OCI-LY3 (cell line): ENCODE measurements at regions not wholly inside any gene's neighbourhood (a gene's known extent, or its start where the extent isn't known, plus 50 kb on each side); places are given as distances from the start of the nearest gene placed in this dataset.

Experiments
- EZH2phosphoT487 ChIP-seq: fragments of 200-600 bp; shearing (Covaris generic); IDR thresholded peaks from 2 replicates; pipeline ENCODE4 v1.6.1; 2018; ENCODE audit warnings: antibody characterized with exemption, mixed run types, low read depth
- TF ChIP-seq, protein P1 (sequence below): fragments of 200-600, 300-600 bp; sonication (generic); IDR thresholded peaks from 2 replicates; pipeline ENCODE4 v1.5.1; 2014; ENCODE audit warnings: antibody characterized with exemption, low read length, low read depth

DNA sequence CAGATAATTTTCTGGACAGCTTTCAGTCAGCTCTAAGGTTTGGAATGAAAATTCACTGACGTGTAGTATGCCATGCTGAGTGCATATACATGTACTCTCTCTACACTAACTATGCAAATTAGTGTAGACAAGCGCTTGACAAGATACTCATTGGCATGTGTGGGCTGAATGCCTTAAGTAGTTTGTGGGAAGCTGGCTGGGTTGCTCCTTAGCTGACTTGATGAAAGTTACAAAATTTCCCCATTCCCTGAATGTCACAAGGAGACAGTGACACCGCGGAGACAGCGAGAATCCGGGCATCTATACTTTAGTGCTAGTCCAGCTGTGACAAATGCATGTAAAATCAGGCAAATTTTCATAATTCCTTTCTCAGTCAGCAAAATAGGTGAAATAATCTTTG is 51.6 kb upstream of the C5orf46 start:
- TF ChIP-seq, protein P1, sequence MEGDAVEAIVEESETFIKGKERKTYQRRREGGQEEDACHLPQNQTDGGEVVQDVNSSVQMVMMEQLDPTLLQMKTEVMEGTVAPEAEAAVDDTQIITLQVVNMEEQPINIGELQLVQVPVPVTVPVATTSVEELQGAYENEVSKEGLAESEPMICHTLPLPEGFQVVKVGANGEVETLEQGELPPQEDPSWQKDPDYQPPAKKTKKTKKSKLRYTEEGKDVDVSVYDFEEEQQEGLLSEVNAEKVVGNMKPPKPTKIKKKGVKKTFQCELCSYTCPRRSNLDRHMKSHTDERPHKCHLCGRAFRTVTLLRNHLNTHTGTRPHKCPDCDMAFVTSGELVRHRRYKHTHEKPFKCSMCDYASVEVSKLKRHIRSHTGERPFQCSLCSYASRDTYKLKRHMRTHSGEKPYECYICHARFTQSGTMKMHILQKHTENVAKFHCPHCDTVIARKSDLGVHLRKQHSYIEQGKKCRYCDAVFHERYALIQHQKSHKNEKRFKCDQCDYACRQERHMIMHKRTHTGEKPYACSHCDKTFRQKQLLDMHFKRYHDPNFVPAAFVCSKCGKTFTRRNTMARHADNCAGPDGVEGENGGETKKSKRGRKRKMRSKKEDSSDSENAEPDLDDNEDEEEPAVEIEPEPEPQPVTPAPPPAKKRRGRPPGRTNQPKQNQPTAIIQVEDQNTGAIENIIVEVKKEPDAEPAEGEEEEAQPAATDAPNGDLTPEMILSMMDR: no peak
- no peak for TF ChIP-seq EZH2phosphoT487
